HEK293T (cell line): ENCODE measurements at regions not wholly inside any gene's neighbourhood (a gene's known extent, or its start where the extent isn't known, plus 50 kb on each side); places are given as distances from the start of the nearest gene placed in this dataset.

Experiments used
- ARNT ChIP-seq: fragments of 450-650 bp; IDR thresholded peaks from 2 replicates; pipeline ENCODE4 v1.6.1; 2017; ENCODE audit warnings: mild to moderate bottlenecking
- BHLHE40 ChIP-seq: fragments of 450-650 bp; IDR thresholded peaks from 2 replicates; pipeline ENCODE4 v1.6.1; 2016; ENCODE audit warnings: mild to moderate bottlenecking, moderate library complexity, borderline replicate concordance
- ELF4 ChIP-seq: fragments of 450-650 bp; IDR thresholded peaks from 2 replicates; pipeline ENCODE4 v1.6.1; 2017; ENCODE audit warnings: antibody characterized with exemption
- FOXA1 ChIP-seq: fragments of 450-650 bp; IDR thresholded peaks from 2 replicates; pipeline ENCODE4 v1.6.1; 2016; ENCODE audit warnings: mild to moderate bottlenecking
- FOXK2 ChIP-seq: fragments of 450-650 bp; IDR thresholded peaks from 2 replicates; pipeline ENCODE4 v1.6.1; 2016; ENCODE audit warnings: mild to moderate bottlenecking
- FOXM1 ChIP-seq: fragments of 450-650 bp; IDR thresholded peaks from 2 replicates; pipeline ENCODE4 v1.6.1; 2017; ENCODE audit warnings: mild to moderate bottlenecking, borderline replicate concordance
- HDGF ChIP-seq: fragments of 450-650 bp; IDR thresholded peaks from 2 replicates; pipeline ENCODE4 v1.6.1; 2017; ENCODE audit warnings: antibody characterized with exemption, borderline replicate concordance
- NFRKB ChIP-seq: fragments of 450-650 bp; IDR thresholded peaks from 2 replicates; pipeline ENCODE4 v1.6.1; 2016; ENCODE audit warnings: mild to moderate bottlenecking, moderate library complexity
- PKNOX1 ChIP-seq: fragments of 450-650 bp; IDR thresholded peaks from 2 replicates; pipeline ENCODE4 v1.6.1; 2016
- SP1 ChIP-seq: fragments of 450-650 bp; IDR thresholded peaks from 2 replicates; pipeline ENCODE4 v1.6.1; 2017
- TARDBP ChIP-seq: fragments of 450-650 bp; IDR thresholded peaks from 2 replicates; pipeline ENCODE4 v1.6.1; 2016
- ZNF384 ChIP-seq: fragments of 450-650 bp; IDR thresholded peaks from 2 replicates; pipeline ENCODE4 v1.6.1; 2016

DNA sequence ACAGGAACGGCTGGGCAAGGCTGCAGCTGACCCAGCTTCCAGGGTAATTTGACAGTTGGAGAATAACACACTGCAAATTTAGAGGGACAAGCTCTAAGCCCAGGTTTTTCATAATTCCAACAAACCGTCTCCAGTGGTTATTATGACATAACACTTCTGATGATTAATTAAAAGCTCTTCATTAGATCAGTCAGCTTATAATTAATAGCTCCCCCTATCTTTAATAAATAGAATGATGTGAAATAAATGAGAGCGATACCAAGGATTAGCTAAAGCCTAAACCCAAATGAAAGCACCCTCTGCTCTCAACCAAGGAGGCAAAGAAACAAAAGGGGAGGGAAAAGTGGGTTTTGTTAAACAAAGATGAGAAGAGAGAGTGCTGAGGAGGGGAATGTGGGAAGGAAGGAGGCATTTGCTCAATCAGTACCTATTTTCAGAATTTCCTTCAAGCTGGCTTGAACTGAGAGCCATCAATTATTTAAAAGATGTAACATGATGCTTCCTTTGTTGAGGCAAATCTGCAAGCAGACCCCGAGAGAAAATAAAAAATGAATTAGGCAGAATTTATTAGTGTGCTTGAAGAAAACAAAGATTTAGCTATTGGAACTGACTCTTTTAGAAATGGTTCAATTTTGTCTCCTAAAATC, 221.8 kb upstream of the ESRRG start:
- TF ChIP-seq FOXA1 = no peak
- TF ChIP-seq ARNT = no peak
- TF ChIP-seq FOXM1 = no peak
- TF ChIP-seq FOXK2 = no peak
- no peak for TF ChIP-seq ELF4
- TF ChIP-seq SP1 = no peak
- TF ChIP-seq PKNOX1 = no peak
- TF ChIP-seq HDGF = no peak
- no peak for TF ChIP-seq ZNF384
- TF ChIP-seq NFRKB = no peak
- no peak for TF ChIP-seq TARDBP
- no peak for TF ChIP-seq BHLHE40
